Erythroblast (primary cell): ENCODE measurements at regions not wholly inside any gene's neighbourhood (a gene's known extent, or its start where the extent isn't known, plus 50 kb on each side); places are given as distances from the start of the nearest gene placed in this dataset.

ENCODE experiments used
- GATA1 ChIP-seq: IDR thresholded peaks from 2 replicates; pipeline ENCODE4 v1.6.1; 2011; ENCODE audit warnings: low read depth, mild to moderate bottlenecking, control low read depth, low read length, moderate library complexity
- POLR2A ChIP-seq: IDR thresholded peaks from 2 replicates; pipeline ENCODE4 v1.6.1; 2011; ENCODE audit warnings: mild to moderate bottlenecking, low read length

DNA sequence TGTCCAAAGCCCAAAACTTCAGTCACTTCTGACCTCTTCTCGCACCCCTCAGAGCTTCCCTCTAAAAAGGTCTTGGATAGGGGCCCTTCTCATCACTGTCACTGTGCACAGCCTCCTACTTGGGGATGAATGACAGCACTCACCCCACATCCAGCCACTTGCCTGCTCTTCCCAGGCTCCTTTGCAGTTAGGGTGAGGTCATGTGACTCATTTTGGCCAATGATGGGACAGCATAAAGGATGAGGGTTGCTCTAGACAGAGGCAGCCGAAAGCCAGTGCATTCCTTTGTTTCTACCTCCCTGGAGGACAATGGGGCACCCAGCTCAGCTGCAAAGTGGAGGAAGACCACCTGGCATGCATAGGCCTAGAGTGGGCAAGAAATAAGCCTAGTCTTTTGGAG, 1413.3 kb downstream of the TBC1D22A start:
- no peak for TF ChIP-seq POLR2A
- no peak for TF ChIP-seq GATA1
